Naive thymus-derived CD4-positive, alpha-beta T cell (primary cell): ENCODE measurements at regions not wholly inside any gene's neighbourhood (a gene's known extent, or its start where the extent isn't known, plus 50 kb on each side); places are given as distances from the start of the nearest gene placed in this dataset.

ENCODE experiments used
- ATAC-seq: fragments of 150-1000 bp; cut with Tn5 transposase; 2 replicates; pipeline ENCODE4 v1.10.0; 2021; ENCODE audit warnings: mild to moderate bottlenecking, moderate library complexity
- CTCF ChIA-PET: fragments of 350-600 bp; sonication (Branson Sonifier 250); formaldehyde crosslinking; loops from one replicate; lab custom pipeline; 2021; ENCODE audit warnings: antibody characterized with exemption; lab: Charles Lee
- POLR2A ChIA-PET: fragments of 350-600 bp; sonication (Branson Sonifier 250); formaldehyde crosslinking; loops from one replicate; lab custom pipeline; 2021; ENCODE audit warnings: antibody characterized with exemption, inconsistent platforms; lab: Charles Lee
- DNase-seq, 9 donors: peaks; one replicate each; pipeline versions ENCODE4 v3.0.0 to v3.0.0-alpha.2; 2020 to 2022; ENCODE audit warnings: mixed read lengths in 1 of 9
- H3K27ac ChIP-seq: one replicate; pipeline ENCODE4 v1.7.0; 2013; ENCODE audit warnings: mild to moderate bottlenecking, low read depth, low read length, moderate library complexity
- H3K27me3 ChIP-seq, 2 donors: one replicate each; pipeline ENCODE4 v1.7.0; 2013; ENCODE audit warnings: low read length in 2 of 2, mild to moderate bottlenecking in 2 of 2, moderate library complexity in 2 of 2; ENCODE audit not compliant: control insufficient read depth in 2 of 2, insufficient read depth in 2 of 2
- H3K36me3 ChIP-seq, 3 experiments: 1 replicate in 2 of 3; 2 replicates in 1 of 3; pipeline ENCODE4 v1.7.0; 2013; ENCODE audit warnings: low read length in 3 of 3, mild to moderate bottlenecking in 3 of 3, moderate library complexity in 1 of 3; ENCODE audit not compliant: insufficient read depth in 3 of 3, control insufficient read depth in 2 of 3
- H3K4me1 ChIP-seq, 2 donors: one replicate each; pipeline ENCODE4 v1.7.0; 2013; ENCODE audit warnings: low read length in 2 of 2, mild to moderate bottlenecking in 2 of 2, moderate library complexity in 1 of 2; ENCODE audit not compliant: control insufficient read depth in 2 of 2, insufficient read depth in 2 of 2
- H3K4me3 ChIP-seq: 2 replicates; pipeline ENCODE4 v1.7.0; 2013; ENCODE audit warnings: mild to moderate bottlenecking, low read length
- H3K9me3 ChIP-seq, 3 experiments: 1 replicate in 2 of 3; 2 replicates in 1 of 3; pipeline ENCODE4 v1.7.0; 2013; ENCODE audit warnings: low read length in 3 of 3; ENCODE audit not compliant: control insufficient read depth in 2 of 3
- H3K27ac Mint-ChIP-seq, 9 donors: one replicate each; pipeline ENCODE4 v1.8.0; 2020 to 2022; ENCODE audit warnings: mixed read lengths in 9 of 9, mild to moderate bottlenecking in 8 of 9, moderate library complexity in 5 of 9, inconsistent platforms in 2 of 9
- H3K27me3 Mint-ChIP-seq, 5 donors: one replicate each; pipeline ENCODE4 v1.8.0; 2021 to 2022; ENCODE audit warnings: mixed read lengths in 5 of 5, mild to moderate bottlenecking in 1 of 5
- H3K36me3 Mint-ChIP-seq, 5 donors: one replicate each; pipeline ENCODE4 v1.8.0; 2020 to 2022; ENCODE audit warnings: mixed read lengths in 5 of 5, mild to moderate bottlenecking in 3 of 5, inconsistent platforms in 1 of 5
- H3K4me1 Mint-ChIP-seq, 7 donors: one replicate each; pipeline ENCODE4 v1.8.0; 2020 to 2022; ENCODE audit warnings: mixed read lengths in 7 of 7, mild to moderate bottlenecking in 3 of 7, inconsistent platforms in 1 of 7
- H3K4me3 Mint-ChIP-seq, 10 donors: one replicate each; pipeline ENCODE4 v1.8.0; 2020 to 2022; ENCODE audit warnings: mild to moderate bottlenecking in 10 of 10, mixed read lengths in 10 of 10, moderate library complexity in 6 of 10, inconsistent platforms in 2 of 10
- H3K9me3 Mint-ChIP-seq, 11 donors: one replicate each; pipeline ENCODE4 v1.8.0; 2020 to 2022; ENCODE audit warnings: mixed read lengths in 11 of 11, mild to moderate bottlenecking in 4 of 11, inconsistent platforms in 1 of 11, moderate library complexity in 1 of 11
- intact Hi-C, 2 donors: fragments of 100-400 bp; cut with micrococcal nuclease; formaldehyde crosslinking; loops; one replicate each; pipeline ENCODE4 v1.15.1; 2023

DNA sequence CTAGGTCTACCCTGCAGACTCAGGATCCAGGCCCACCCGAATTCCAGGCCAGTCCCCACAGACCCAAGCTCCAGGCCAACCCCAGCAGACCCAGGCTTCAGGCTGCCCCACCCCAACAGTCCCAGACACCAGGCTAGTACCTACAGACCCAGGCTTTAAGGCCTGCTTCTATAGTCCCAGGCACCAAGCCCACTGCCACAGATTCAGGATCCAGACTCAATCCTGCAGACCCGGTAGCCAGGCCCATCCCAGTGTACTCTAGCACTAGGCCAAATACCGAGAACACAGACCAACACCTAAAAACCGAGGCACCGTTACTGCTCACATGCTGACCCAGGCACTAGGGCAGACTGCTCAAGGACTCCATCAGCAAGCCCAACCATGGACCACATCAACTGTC, 862.3 kb downstream of the UQCRFS1 start:
- no peaks in the 10 kb centered on the region for H3K36me3 ChIP-seq
- CTCF ChIA-PET: no interaction called here
- no peaks in the 10 kb centered on the region for H3K27me3 Mint-ChIP-seq
- intact Hi-C loops: no loop called here
- DNase-seq: no peak
- H3K9me3 Mint-ChIP-seq: peaks cover 1 to 47% (median 20%) of the 10 kb centered on the region in 11 donors
- H3K4me3 ChIP-seq: no peak overlapping the region
- POLR2A ChIA-PET: no interaction called here
- H3K27me3 ChIP-seq: no peaks in the 10 kb centered on the region
- no peak overlapping the region for H3K4me3 Mint-ChIP-seq
- H3K4me1 Mint-ChIP-seq: peaks cover 0 to 8% (median 0%) of the 10 kb centered on the region in 7 donors
- H3K27ac ChIP-seq: no peak overlapping the region
- H3K4me1 ChIP-seq: no peaks in the 10 kb centered on the region
- no peak for ATAC-seq
- H3K36me3 Mint-ChIP-seq: peaks cover 0 to 41% (median 3%) of the 10 kb centered on the region in 5 donors
- H3K27ac Mint-ChIP-seq: no peak overlapping the region
- peaks cover 0 to 6% (median 0%) of the 10 kb centered on the region in 3 experiments for H3K9me3 ChIP-seq

GRCh38 chr19:28350037-28350436, 862.9 kb downstream of the UQCRFS1 start:
- no peak overlapping the region for H3K4me3 ChIP-seq
- H3K9me3 Mint-ChIP-seq: peaks cover 1 to 43% (median 20%) of the 10 kb centered on the region in 11 donors
- DNase-seq (no peak), ATAC-seq (no peak)
- no peaks in the 10 kb centered on the region for H3K27me3 ChIP-seq
- H3K9me3 ChIP-seq: peaks cover 0 to 6% (median 0%) of the 10 kb centered on the region in 3 experiments
- CTCF ChIA-PET: no interaction called here
- intact Hi-C loops: no loop called here
- peak overlapping the region in 1 of 9 donors; percentile 26 for H3K27ac Mint-ChIP-seq
- H3K4me3 Mint-ChIP-seq: no peak overlapping the region
- peaks cover 0 to 41% (median 3%) of the 10 kb centered on the region in 5 donors for H3K36me3 Mint-ChIP-seq
- no peaks in the 10 kb centered on the region for H3K4me1 ChIP-seq
- no peaks in the 10 kb centered on the region for H3K27me3 Mint-ChIP-seq
- H3K36me3 ChIP-seq: no peaks in the 10 kb centered on the region
- H3K27ac ChIP-seq: no peak overlapping the region
- POLR2A ChIA-PET: no interaction called here
- H3K4me1 Mint-ChIP-seq: peaks cover 0 to 8% (median 0%) of the 10 kb centered on the region in 7 donors

DNA sequence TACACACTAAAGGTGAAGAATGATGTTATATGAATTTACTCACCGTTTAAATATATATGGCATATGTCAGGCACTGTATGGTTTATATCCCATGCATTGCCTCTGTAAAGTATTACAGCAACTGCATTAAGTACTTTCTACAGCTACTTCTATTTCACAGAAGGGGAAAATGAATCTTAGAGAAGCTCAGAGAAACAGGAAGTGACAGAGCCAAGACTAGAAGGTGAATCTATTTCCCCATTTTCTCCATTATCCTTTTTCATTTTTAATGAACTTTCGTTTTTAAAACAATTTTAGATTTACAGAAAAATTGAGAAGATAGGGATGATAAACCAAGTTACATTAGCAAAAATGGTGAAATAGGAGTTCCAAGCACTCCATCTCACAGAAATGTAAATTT, 863.3 kb downstream of the UQCRFS1 start:
- Mint-ChIP-seq H3K27ac (peak overlapping the region in 2 of 9 donors; percentile 26 to 43), H3K9me3 (peaks cover 1 to 41% (median 20%) of the 10 kb centered on the region in 11 donors), H3K27me3 (no peaks in the 10 kb centered on the region), H3K36me3 (peaks cover 0 to 43% (median 3%) of the 10 kb centered on the region in 5 donors), H3K4me3 (no peak overlapping the region), H3K4me1 (peaks cover 0 to 8% (median 0%) of the 10 kb centered on the region in 7 donors)
- Histone ChIP-seq H3K9me3 (peaks cover 0 to 6% (median 0%) of the 10 kb centered on the region in 3 experiments), H3K4me1 (no peaks in the 10 kb centered on the region), H3K36me3 (no peaks in the 10 kb centered on the region), H3K4me3 (no peak overlapping the region), H3K27ac (no peak overlapping the region), H3K27me3 (no peaks in the 10 kb centered on the region)
- CTCF ChIA-PET: no interaction called here
- DNase-seq: no peak
- POLR2A ChIA-PET: no interaction called here
- ATAC-seq: no peak
- intact Hi-C loops: no loop called here

GRCh38 chr19:28345811-28346210, 867.1 kb downstream of the UQCRFS1 start:
- Histone ChIP-seq H3K36me3 (no peaks in the 10 kb centered on the region), H3K4me1 (no peaks in the 10 kb centered on the region), H3K27me3 (no peaks in the 10 kb centered on the region), H3K4me3 (no peak overlapping the region), H3K27ac (no peak overlapping the region), H3K9me3 (no peaks in the 10 kb centered on the region)
- Mint-ChIP-seq H3K9me3 (peaks cover 0 to 25% (median 4%) of the 10 kb centered on the region in 11 donors), H3K4me3 (no peak overlapping the region), H3K27ac (no peak overlapping the region), H3K27me3 (no peaks in the 10 kb centered on the region), H3K36me3 (peaks cover 0 to 29% (median under 1%) of the 10 kb centered on the region in 5 donors), H3K4me1 (peaks cover 0 to 8% (median 0%) of the 10 kb centered on the region in 7 donors)
- CTCF ChIA-PET: no interaction called here
- DNase-seq (no peak), ATAC-seq (no peak)
- intact Hi-C loops: no loop called here
- POLR2A ChIA-PET: no interaction called here

- Mint-ChIP-seq H3K4me3 (no peak overlapping the region), H3K9me3 (peaks cover 0 to 32% (median 9%) of the 10 kb centered on the region in 11 donors), H3K4me1 (no peaks in the 10 kb centered on the region), H3K27me3 (no peaks in the 10 kb centered on the region), H3K27ac (no peak overlapping the region), H3K36me3 (peaks cover 0 to 27% (median 0%) of the 10 kb centered on the region in 5 donors)
- ChIA-PET CTCF (interaction anchor here (0.8 kb wide), 1 partner anchor 39 kb away, joined by 4 read pairs; no protein-coding TSS in a partner anchor), POLR2A (no interaction called here)
- Histone ChIP-seq H3K4me3 (no peak overlapping the region), H3K9me3 (no peaks in the 10 kb centered on the region), H3K36me3 (no peaks in the 10 kb centered on the region), H3K4me1 (no peaks in the 10 kb centered on the region), H3K27ac (no peak overlapping the region), H3K27me3 (no peaks in the 10 kb centered on the region)
- no peak for DNase-seq
- intact Hi-C loops: no loop called here
- no peak for ATAC-seq
Measured at GRCh38 chr19:28341810-28342350, 871.1 kb downstream of the UQCRFS1 start.

GRCh38 chr19:28334419-28334818, 878.5 kb downstream of the UQCRFS1 start:
- peaks cover 0 to 22% (median 0%) of the 10 kb centered on the region in 5 donors for H3K36me3 Mint-ChIP-seq
- no peak overlapping the region for H3K27ac ChIP-seq
- ATAC-seq (no peak), DNase-seq (no peak)
- peaks cover 0 to 32% (median 10%) of the 10 kb centered on the region in 11 donors for H3K9me3 Mint-ChIP-seq
- intact Hi-C loops: no loop called here
- H3K36me3 ChIP-seq: no peaks in the 10 kb centered on the region
- POLR2A ChIA-PET: no interaction called here
- CTCF ChIA-PET: no interaction called here
- H3K4me1 ChIP-seq: no peaks in the 10 kb centered on the region
- H3K4me1 Mint-ChIP-seq: peaks cover 0 to 6% (median 0%) of the 10 kb centered on the region in 7 donors
- no peaks in the 10 kb centered on the region for H3K27me3 ChIP-seq
- H3K4me3 ChIP-seq: no peak overlapping the region
- H3K27ac Mint-ChIP-seq: no peak overlapping the region
- no peaks in the 10 kb centered on the region for H3K9me3 ChIP-seq
- no peak overlapping the region for H3K4me3 Mint-ChIP-seq
- peaks cover 0 to 4% (median 0%) of the 10 kb centered on the region in 5 donors for H3K27me3 Mint-ChIP-seq

DNA sequence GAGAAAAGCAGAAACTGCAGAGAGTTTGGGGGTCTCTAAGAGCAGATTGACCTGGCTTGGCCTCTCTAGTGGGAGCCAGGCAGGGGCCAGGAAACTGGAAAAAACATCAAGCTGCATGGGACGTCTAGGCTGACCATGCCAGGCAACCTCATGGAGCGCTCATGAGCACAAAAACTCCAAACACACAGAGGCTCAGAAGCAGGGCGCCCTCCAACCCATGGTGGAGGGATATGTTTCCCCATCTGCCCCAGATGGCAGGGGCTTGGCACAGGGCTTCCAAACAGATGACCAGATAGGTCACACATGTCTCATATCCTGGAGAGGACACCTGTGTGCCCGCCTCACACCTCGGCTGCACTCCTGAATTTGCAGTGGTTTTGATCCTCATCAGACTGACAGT, 879.0 kb downstream of the UQCRFS1 start:
- DNase-seq (no peak), ATAC-seq (no peak)
- Mint-ChIP-seq H3K9me3 (peaks cover 0 to 31% (median 10%) of the 10 kb centered on the region in 11 donors), H3K4me3 (no peak overlapping the region), H3K27ac (no peak overlapping the region), H3K36me3 (peaks cover 0 to 19% (median 0%) of the 10 kb centered on the region in 5 donors), H3K27me3 (peaks cover 0 to 4% (median 0%) of the 10 kb centered on the region in 5 donors), H3K4me1 (peaks cover 0 to 6% (median 0%) of the 10 kb centered on the region in 7 donors)
- intact Hi-C loops: no loop called here
- POLR2A ChIA-PET: no interaction called here
- H3K36me3 ChIP-seq: no peaks in the 10 kb centered on the region
- CTCF ChIA-PET: no interaction called here
- no peak overlapping the region for H3K27ac ChIP-seq
- no peak overlapping the region for H3K4me3 ChIP-seq
- H3K27me3 ChIP-seq: no peaks in the 10 kb centered on the region
- H3K4me1 ChIP-seq: no peaks in the 10 kb centered on the region
- no peaks in the 10 kb centered on the region for H3K9me3 ChIP-seq
